Esophagus muscularis mucosa (tissue), 3 donors: ENCODE measurements at regions not wholly inside any gene's neighbourhood (a gene's known extent, or its start where the extent isn't known, plus 50 kb on each side); places are given as distances from the start of the nearest gene placed in this dataset.

ENCODE experiments used
- CTCF ChIP-seq, 3 experiments: fragments of 200-600 bp in 2 of 3; fragments of 450-650 bp in 1 of 3; sonication (generic) in 2 of 3; IDR thresholded peaks; one replicate each; pipeline ENCODE4 v1.5.1; 2017 to 2019; ENCODE audit warnings: antibody characterized with exemption in 3 of 3, mild to moderate bottlenecking in 2 of 3, moderate library complexity in 1 of 3
- EP300 ChIP-seq: sonication (generic); formaldehyde crosslinking; IDR thresholded peaks from one replicate; pipeline ENCODE4 v1.6.1; 2017; ENCODE audit warnings: antibody characterized with exemption

- no peak for TF ChIP-seq EP300
- TF ChIP-seq CTCF (IDR thresholded peaks at IDR 0.05): no peak
Measured at GRCh38 chr20:60999250-60999649, 252.8 kb upstream of the CDH4 start.
